ENCODE measurements at regions not wholly inside any gene's neighbourhood (a gene's known extent, or its start where the extent isn't known, plus 50 kb on each side); places are given as distances from the start of the nearest gene placed in this dataset.

DNA sequence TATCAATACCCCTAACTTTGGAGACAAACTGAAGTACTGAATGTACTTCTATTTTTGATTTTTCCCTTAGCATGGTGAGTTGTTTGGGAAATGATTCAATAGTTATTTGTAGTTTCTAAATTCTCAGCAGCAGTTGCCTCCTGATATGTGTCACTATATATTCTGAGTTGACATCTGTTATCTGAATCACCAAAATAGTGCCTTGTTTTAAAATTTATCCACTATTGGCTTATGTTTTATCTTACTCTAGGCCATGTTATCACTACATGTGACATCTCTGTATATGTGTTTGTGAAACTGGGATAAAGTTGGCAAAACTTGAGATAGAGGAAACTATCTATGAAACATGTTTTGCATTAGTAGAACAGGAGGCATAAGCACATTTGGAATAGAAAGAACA, 317.6 kb downstream of the TLE4 start:
- TF ChIP-seq, protein P1, sequence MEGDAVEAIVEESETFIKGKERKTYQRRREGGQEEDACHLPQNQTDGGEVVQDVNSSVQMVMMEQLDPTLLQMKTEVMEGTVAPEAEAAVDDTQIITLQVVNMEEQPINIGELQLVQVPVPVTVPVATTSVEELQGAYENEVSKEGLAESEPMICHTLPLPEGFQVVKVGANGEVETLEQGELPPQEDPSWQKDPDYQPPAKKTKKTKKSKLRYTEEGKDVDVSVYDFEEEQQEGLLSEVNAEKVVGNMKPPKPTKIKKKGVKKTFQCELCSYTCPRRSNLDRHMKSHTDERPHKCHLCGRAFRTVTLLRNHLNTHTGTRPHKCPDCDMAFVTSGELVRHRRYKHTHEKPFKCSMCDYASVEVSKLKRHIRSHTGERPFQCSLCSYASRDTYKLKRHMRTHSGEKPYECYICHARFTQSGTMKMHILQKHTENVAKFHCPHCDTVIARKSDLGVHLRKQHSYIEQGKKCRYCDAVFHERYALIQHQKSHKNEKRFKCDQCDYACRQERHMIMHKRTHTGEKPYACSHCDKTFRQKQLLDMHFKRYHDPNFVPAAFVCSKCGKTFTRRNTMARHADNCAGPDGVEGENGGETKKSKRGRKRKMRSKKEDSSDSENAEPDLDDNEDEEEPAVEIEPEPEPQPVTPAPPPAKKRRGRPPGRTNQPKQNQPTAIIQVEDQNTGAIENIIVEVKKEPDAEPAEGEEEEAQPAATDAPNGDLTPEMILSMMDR (IDR thresholded peaks at IDR 0.05): no peak
- TF ChIP-seq, protein P2, sequence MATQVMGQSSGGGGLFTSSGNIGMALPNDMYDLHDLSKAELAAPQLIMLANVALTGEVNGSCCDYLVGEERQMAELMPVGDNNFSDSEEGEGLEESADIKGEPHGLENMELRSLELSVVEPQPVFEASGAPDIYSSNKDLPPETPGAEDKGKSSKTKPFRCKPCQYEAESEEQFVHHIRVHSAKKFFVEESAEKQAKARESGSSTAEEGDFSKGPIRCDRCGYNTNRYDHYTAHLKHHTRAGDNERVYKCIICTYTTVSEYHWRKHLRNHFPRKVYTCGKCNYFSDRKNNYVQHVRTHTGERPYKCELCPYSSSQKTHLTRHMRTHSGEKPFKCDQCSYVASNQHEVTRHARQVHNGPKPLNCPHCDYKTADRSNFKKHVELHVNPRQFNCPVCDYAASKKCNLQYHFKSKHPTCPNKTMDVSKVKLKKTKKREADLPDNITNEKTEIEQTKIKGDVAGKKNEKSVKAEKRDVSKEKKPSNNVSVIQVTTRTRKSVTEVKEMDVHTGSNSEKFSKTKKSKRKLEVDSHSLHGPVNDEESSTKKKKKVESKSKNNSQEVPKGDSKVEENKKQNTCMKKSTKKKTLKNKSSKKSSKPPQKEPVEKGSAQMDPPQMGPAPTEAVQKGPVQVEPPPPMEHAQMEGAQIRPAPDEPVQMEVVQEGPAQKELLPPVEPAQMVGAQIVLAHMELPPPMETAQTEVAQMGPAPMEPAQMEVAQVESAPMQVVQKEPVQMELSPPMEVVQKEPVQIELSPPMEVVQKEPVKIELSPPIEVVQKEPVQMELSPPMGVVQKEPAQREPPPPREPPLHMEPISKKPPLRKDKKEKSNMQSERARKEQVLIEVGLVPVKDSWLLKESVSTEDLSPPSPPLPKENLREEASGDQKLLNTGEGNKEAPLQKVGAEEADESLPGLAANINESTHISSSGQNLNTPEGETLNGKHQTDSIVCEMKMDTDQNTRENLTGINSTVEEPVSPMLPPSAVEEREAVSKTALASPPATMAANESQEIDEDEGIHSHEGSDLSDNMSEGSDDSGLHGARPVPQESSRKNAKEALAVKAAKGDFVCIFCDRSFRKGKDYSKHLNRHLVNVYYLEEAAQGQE (IDR thresholded peaks at IDR 0.05; ENCODE audit: insufficient read depth in 1 of 2, low read depth in 2 of 2, low read length in 1 of 2): no peak
- TF ChIP-seq POLR2AphosphoS5 (IDR thresholded peaks at IDR 0.05; ENCODE audit: low read depth, low read length): no peak
- TF ChIP-seq SIN3A (IDR thresholded peaks at IDR 0.05; ENCODE audit: borderline replicate concordance, insufficient read depth, low read depth, low read length): no peak

All from Panc1 (cell line).